ENCODE measurements at regions not wholly inside any gene's neighbourhood (a gene's known extent, or its start where the extent isn't known, plus 50 kb on each side); places are given as distances from the start of the nearest gene placed in this dataset.

DNA sequence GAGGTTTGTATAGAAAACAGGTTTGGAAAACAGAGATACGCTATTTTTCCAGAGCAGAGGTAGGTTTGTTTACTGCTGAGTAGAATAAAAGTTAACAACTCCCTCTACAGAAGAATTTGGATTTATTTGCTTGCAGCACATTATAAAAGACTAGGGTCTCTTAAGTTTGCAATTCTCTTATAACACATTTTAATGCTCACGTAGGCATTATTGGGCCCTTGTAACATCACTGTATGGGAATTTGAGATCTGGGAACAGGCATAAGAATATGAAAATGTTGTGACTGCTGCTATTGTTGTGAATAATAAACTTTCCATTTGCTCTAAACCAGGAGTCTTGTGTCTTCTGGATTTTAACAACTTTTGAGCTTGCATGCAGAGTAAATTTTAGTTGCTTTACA is 128.3 kb upstream of the CADM2 start:
- TF ChIP-seq CTCF (conservative IDR thresholded peaks at IDR 0.05), result no peak
- TF ChIP-seq ZFX (IDR thresholded peaks at IDR 0.05), result no peak
